ENCODE measurements at regions not wholly inside any gene's neighbourhood (a gene's known extent, or its start where the extent isn't known, plus 50 kb on each side); places are given as distances from the start of the nearest gene placed in this dataset.
"Not testable (repeated sequence)": the region's sequence is repeated elsewhere in the genome, so short reads cannot be mapped to it uniquely, and the experiment has no call there.

DNA sequence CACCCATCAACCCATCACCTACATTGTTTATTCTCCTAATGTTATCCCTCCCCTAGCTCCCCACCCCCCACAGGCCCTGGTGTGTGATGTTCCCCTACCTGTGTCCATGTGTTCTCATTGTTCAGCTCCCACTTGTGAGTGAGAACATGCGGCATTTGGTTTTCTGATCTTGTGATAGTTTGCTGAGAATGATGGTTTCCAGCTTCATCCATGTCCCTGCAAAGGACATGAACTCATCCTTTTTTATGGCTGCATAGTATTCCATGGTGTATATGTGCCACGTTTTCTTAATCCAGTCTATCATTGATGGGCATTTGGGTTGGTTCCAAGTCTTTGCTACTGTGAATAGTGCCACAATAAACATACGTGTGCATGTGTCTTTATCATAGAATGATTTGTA is 118.1 kb upstream of the IER5L start:
- not testable (repeated sequence) for DNase-seq

GRCh38 chr9:129291041-129291501 is 113.0 kb upstream of the IER5L start:
- no peak for DNase-seq

DNA sequence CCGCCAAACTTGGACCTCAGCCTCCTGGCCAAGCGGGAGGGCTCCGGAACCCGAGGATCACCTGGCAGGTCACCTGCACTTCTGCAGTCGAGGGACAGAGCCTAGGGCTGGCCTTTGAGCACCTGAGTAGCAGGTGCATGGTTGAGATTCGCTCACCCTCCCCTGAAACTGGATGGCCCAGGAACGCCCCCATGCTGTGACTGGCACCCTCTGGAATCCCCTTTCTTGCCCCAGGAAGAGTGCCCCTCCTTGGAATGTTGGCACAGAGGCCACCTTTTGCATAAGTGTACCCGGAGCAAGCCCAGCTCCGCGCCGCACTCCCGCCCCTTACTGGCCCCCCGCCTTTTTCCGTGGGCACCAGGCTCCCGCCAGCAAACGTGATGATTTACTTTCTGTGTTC is 112.5 kb upstream of the IER5L start:
- no peak for DNase-seq

DNA sequence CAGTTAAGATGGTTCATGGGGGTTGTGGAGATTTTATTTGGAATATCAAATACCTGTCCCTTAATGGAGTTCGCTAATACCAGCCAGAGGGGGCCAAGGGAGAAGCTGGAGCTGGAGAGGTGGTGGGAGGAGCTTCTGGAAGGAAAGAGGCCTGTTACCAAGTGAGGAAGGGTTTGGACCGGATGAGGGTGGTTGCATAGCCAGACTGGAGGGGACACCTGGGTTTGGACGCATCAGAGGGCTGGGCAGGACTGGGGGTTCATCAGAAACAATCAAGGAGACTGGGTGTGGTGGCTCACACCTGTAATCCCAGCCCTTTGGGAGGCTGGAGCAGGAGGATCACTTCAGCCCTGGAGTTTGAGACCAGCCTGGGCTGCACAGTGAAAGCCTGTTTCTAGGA is 111.8 kb upstream of the IER5L start:
- no peak for DNase-seq

- no peak for DNase-seq
Measured at GRCh38 chr9:129289131-129289731, 111.2 kb upstream of the IER5L start.

GRCh38 chr9:129287619-129288305 is 109.7 kb upstream of the IER5L start:
- no peak for DNase-seq

- DNase-seq = no peak
Measured at GRCh38 chr9:129285979-129286772, 108.1 kb upstream of the IER5L start.

DNA sequence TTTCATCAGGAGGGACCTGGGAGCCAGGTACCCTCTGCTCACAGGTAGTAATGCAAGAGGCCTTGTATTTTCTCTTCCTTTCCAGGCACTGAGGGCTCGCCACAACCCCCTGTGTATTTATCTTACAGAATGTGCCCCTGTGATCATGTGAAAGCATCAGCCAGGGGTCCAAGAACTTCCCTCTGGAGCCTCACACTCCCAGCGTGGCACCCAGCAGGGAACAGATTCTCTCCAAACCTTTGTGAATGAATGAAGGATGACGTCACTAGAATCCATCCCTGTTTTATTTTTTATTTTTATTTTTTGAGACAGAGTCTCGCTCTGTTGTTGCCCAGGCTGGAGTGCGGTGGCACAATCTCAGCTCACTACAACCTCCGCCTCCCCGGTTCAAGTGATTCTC is 107.3 kb upstream of the IER5L start:
- DNase-seq = no peak

DNA sequence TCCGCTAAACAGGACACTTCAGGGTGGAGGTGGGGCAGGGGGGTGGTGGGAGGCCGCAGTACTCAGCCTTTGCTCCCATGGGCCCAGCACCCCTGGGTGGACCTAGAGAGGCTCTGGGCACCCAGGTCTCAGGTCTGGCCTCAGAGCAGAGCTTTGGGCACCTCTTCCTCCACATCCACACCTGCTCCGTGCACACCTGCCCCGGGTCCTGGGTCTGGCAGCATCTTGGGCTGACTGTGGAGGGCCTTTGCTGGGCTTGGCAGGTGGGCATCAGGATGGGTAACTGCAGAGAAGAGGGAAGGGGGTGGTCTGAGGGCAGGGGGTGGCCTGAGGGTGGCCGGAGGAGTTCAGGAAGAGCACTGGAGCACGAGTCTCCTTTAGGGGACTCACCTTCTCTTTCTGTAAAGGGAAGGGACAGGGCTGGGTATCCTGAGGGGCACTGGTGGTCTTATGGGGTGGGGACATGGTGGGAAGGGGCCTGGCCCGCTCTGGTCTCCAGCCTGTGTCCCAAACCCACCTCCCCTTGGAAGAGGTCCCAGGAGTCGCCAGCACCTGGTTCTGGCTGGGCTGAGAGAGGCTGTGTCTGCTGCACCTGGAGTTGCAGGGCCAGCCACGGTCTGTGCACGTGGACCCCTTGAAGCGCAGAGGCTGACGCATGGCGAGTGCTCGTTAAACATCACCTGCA is 106.7 kb upstream of the IER5L start:
- DNase-seq = no peak

DNA sequence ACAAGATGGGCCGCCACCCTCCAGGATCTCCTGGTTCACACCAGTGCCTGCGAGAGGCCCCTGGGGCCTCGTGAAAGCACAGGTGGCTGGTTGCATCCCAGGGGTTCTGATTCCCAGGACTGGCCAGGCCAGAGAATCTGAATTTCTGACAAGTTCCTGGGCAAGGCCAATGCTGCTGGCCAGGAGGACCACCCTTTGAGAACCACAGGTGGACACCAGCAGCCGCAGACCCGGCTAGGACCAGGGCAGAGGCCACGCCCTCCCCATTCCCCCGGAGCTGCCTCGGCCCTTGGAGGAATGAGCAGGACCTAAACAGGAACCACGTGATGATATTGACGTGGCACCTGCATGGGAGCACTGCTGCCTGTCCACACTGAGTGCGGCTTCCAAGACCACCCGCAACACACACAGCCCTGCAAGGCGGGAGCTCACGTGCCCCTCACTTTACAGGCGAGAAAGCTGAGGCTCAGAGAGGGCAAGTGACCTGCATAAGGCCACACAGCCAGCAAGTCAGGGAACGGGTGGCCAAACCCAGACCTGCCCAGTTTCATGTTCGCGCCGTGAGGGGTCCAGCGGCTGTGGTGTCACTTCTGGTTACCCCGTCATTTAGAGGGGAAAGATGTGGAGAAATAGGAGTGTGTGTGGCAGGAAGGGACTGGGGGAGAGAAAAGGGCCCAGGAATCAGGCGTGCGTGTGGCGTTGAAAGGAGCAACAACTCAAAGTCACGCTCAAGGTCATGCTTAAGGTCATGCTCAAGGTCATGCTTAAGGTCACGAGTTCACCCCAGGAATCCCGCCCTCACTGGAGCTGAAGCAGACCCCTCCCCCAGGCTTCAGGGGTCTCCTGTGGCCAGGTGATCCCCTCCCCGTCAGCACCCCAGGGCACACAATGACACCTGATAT is 105.9 kb upstream of the IER5L start:
- DNase-seq = no peak

DNA sequence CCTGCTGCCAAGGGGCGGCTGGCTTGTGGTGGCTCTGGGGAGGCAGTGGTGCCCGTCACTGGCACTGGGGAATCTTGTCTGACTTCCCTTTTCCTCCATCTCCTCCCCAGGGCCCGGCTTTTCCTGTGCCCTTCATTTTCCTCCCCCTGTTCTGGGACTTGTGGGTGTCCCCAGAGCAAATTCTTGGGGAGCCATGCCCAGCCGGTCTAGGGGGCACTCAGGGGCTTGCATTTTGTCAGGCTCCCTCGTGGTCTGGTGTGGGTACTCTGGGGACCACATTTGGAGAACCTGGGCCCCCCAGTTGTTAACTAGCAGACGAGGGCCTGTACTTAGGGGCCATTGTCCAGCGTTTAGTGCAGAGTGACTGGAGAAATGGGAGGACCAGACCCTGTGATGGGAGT is 105.2 kb upstream of the IER5L start:
- DNase-seq = no peak

DNA sequence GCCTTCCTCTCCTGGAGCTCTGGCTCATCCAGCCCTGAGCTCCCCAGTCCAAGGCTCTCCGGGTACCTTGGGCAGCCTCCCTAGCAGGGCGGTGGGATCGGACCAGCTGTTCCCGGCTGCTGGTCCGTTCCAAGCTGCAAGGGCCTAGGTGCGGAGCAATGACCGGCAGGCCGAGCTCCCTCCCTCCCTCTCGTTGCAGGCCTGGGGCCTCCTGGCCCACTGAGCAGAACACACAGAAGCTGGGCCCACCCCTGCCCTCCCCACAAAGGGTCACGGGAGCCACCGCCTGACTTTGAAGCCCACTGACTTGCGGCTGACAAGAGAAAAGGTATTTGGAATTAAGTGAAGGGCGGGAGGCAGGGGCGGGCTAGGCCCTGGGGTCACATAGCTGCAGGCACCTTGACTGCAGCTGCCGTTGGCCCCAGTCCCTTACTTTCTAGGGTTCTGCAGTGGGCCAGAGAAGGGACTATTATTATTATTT is 104.7 kb upstream of the IER5L start:
- no peak for DNase-seq

GRCh38 chr9:129282272-129282671 is 104.2 kb upstream of the IER5L start:
- DNase-seq = no peak

- no peak for DNase-seq
Measured at GRCh38 chr9:129281506-129282145, 103.6 kb upstream of the IER5L start.

DNA sequence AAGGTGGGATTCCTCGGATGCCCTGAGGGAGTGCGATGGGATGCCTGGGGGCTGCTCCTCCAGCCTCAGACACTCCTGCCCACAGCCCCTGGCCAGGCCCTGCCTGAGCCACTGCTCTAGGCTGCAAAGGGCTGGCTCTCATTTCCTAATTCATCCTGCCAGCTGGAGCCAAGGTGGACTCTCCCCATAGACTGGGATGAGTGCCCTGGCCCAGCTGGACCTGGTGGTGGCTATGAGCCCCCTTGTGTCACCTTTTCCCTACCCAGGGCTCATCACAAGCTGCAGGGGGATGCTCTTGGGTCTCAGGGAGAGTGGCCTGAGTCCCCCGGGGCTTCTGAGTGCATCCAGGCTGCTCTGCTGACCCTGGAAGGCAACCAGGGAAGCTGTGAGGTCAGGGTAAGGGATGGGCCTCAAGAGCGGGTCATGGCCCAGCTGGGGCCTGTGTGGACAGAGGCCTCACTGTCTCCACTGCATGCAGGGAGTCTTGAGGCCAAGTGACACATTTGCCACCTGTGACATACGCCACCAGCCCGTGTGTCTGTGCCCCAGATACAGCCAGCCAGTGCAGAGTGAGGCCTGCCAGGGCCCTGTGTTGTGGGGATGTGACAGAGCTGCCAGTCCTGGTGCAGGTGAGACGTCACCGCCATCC is 102.7 kb upstream of the IER5L start:
- no peak for DNase-seq

GRCh38 chr9:129280236-129280622 is 102.2 kb upstream of the IER5L start:
- no peak for DNase-seq

DNA sequence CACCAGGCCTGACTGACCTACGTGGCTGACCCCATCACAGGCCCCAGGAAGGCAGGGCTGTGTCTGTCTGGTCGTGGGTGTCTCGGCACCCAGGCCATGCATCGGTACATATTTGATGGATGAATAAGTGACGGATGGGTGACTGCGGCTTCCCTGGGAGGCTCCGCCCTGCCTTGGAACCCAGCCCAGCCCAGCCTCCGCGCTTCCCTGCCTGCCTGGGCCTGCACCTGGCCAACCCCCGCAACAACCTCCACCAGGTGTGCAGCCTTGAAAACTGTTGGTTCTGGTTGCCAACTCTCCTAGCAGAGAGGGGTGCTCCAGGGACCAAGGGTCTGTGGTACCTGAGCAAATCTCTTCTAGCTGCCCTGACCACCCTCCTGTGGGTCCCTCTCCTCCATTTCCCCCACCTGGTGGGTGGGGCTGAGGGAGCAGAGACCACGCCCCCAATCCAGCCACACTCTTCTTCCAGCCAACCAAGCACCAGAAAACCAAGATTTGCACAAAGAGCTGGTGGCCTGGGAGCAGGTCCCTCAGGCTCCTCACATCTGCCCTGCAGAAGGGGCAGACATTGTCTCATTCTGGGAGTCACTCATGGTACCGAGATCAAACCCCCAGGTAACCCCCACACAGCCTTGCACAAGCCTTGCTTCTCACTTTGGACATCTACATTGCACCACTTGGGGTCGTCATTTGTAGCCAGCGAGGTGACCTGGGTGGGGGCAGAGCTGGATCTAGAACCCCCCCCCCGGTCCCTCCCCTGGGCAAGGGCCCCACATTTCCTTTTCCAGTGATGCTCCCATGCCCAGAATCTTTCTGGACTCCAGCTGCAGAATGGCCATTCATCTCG is 100.6 kb upstream of the IER5L start:
- DNase-seq = no peak

GRCh38 chr9:129276486-129277230 is 98.6 kb upstream of the IER5L start:
- no peak for DNase-seq

GRCh38 chr9:129275626-129276247 is 97.7 kb upstream of the IER5L start:
- no peak for DNase-seq

Measured in activated gamma-delta T cell (primary cell).